ENCODE measurements at regions not wholly inside any gene's neighbourhood (a gene's known extent, or its start where the extent isn't known, plus 50 kb on each side); places are given as distances from the start of the nearest gene placed in this dataset.
A peak's percentile ranks its signal among the peaks of the same experiment; 100 is the strongest.

DNA sequence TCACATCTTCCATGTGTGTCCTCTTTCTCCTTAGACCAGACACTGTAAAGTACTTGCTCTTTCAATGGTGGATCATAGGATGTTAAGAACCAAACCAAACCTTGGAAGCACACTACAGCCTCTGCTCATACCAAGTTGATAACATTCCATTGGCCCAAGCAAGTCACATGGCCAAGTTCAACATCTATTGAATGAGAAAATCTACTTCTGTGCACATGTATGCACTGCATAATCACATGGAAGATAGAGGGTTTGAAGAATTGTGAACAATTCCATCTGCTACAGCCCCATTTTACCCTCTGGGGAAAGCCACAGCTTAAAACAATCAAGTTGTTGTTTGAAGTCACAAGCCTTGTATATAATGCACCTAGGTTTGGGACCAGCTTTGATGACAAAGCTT, 68.2 kb downstream of the MFAP3 start:
- DNase-seq (ENCODE audit: low read depth, low spot score) = no peak

- DNase-seq (ENCODE audit: low read depth, low spot score) = peak; percentile 43
These were observed 69.0 kb downstream of the MFAP3 start for GRCh38 chr5:154107756-154108155.

GRCh38 chr5:154109416-154110106, 70.8 kb downstream of the MFAP3 start:
- DNase-seq (ENCODE audit: low read depth, low spot score) = no peak

DNA sequence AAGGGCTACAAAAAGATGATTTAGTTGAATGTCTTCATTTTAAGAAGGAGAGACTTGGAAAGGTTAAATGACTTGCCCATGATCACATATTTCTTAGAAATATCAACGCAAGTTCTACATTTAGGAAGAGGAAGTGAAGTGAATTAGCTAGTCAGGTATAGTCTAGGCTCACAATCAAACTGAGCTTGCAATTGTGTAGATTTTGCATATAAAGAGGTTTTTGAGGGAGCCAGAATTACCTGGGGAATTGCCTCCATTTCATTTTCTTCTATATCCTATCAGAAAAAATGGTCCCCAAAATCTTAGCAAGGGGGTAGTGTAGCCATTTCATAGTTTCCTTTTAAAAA, 71.3 kb downstream of the MFAP3 start:
- no peak for DNase-seq (ENCODE audit: low read depth, low spot score)

- no peak for DNase-seq (ENCODE audit: low read depth, low spot score)
These were observed 71.9 kb downstream of the MFAP3 start for GRCh38 chr5:154110716-154111115.

- DNase-seq (ENCODE audit: low read depth, low spot score) = no peak
These were observed 72.4 kb downstream of the MFAP3 start for GRCh38 chr5:154111214-154111613.

DNA sequence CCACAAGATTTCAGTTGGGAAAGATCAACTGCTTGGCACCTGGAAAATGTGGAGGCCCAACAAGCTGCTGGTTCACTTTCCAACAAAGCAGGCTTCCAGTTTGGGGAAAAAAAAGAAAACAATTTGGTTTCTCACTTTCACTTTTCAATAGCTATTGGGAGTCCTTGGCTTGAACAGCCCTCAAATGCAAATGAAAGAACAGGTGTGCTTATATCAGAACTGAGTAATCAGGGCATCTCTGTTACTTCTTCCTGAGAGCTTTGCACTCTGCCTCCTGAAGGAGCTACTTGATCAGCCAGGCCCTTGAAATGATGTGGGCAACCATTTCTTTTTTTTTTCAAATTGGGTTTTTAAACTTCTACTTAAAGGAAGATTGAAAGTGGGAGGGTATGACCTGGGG, 73.5 kb downstream of the MFAP3 start:
- DNase-seq (ENCODE audit: low read depth, low spot score) = no peak

DNA sequence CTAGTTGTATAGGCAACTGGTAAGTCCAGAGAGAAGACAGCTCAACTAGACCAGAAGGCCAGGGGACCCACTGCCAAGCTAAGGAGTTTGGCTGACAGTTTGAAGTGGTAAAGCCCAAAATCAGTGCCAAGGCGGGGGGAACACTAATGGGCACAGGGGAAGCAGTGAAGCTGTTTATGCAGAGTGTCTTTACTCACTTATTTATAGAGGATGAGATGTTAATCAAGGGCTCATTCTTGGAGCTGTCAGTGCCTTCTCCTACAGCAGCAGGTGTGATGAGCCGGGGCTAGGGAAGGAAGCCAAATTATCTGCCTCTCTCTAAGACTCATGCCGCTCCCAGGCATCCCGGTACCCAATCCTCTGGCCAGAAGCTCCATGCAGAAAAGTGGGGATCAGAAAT, 75.2 kb upstream of the GALNT10 start:
- DNase-seq (ENCODE audit: low read depth, low spot score) = no peak

- no peak for DNase-seq (ENCODE audit: low read depth, low spot score)
These were observed 73.5 kb upstream of the GALNT10 start for GRCh38 chr5:154117050-154117449.

DNA sequence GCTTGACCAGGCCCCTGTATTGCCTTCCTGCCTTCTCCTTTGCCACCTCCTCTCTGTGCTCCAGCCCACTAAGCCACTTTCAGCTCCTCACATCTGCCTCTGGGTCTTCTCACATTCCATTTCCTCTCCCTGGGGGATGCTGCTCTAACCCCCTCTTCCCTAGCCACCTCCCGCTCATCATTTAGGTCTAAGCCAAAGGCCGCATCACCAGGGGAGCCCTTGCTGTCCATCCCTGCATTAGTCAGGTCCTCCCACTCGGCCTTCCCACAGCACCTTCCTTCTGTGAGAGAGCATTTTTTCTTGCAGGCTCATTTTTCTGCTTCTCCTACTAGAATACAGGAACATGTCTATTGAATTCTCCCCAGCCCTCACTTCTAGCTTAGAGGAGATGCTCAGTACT, 72.6 kb upstream of the GALNT10 start:
- peak; percentile 26 for DNase-seq (ENCODE audit: low read depth, low spot score)

GRCh38 chr5:154118385-154118784, 72.1 kb upstream of the GALNT10 start:
- no peak for DNase-seq (ENCODE audit: low read depth, low spot score)

DNA sequence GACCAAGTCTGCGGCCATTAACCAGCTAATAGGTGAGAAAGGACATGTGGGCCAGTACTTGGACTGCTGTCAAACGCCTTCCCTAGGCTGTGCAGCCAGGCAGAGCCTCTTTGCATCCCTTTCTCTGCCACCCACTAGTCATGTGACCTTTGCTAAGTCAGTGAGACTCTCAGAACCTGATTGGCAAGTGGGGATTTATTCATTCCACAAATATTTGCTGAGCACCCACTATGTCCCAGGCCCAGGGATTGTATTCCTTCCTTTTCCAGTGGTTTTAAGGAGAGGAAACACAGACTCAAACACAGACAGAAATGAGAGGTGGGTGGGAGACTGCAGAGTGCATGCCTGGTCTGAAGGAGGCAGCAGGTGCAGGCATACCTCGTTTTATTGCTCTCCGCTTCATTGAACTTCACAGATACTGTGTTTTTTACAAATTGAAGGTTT, 71.6 kb upstream of the GALNT10 start:
- DNase-seq (ENCODE audit: low read depth, low spot score) = no peak

DNA sequence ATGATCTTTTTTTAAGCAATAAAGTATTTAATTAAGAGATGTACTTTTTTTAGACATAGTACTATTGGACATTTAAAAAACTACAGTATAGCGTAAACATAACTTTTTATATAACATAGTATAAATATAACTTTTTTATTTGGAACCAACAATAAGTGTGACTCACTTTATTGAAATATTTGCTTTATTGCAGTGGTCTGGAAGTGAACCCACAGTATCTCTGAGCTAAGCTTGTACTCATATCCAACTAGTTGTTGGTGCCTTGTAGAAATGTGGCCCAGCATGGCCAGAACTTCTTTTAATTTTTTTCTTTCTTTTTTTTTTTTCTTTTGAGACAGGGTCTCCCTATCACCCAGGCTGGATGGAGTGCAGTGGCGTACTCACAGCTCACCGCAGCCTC, 61.5 kb upstream of the GALNT10 start:
- DNase-seq (ENCODE audit: low read depth, low spot score) = no peak

DNA sequence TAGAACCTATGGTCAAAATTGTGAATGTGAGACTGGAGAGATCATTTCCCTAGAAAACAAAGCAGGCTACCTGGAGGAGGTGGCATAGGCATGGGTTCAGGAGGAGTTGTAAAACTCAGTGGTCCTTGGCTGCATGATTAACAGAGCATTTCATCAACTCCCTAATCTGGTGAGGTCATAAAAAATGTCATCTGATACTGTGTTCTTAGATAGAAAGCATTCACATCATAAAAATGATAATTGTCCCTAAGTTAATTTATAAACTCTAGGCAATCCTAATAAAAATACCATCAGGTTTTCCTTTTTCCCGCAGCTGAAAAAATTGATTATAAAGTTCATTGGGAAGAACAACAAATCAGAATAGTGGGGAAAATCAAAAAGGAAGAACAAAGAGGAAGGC, 60.6 kb upstream of the GALNT10 start:
- no peak for DNase-seq (ENCODE audit: low read depth, low spot score)

GRCh38 chr5:154131817-154132216, 58.7 kb upstream of the GALNT10 start:
- DNase-seq (ENCODE audit: low read depth, low spot score) = no peak

DNA sequence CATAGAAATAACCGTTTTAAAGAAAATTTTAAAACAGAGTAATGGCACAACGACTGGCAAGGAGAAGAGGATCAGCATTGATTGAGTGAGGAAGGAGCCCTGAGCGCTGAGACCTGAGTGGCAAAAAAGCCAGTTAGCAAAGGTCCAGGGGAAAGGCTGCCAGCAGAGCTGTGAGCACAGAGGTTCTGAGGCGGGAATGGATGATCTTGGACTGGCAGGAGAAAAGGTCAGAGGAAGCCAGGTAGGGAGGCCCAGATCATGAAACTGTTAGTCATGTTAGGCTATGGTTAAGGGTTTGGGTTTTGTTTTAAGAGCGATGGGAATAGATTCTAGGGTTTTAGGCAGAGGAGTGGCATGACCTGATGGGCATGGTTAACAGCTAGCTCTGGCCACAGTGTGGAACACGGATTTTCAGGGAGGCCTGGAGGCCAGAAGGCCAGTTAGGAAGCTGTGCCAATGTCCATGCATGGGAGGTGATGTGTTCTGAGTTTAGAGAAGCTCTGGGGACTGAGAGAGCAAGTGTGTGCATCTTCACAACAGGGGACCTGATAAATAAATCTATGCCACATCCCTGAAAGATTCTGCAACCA, 57.7 kb upstream of the GALNT10 start:
- DNase-seq (ENCODE audit: low read depth, low spot score) = no peak

- DNase-seq (ENCODE audit: low read depth, low spot score) = no peak
These were observed 56.9 kb upstream of the GALNT10 start for GRCh38 chr5:154133591-154133990.

DNA sequence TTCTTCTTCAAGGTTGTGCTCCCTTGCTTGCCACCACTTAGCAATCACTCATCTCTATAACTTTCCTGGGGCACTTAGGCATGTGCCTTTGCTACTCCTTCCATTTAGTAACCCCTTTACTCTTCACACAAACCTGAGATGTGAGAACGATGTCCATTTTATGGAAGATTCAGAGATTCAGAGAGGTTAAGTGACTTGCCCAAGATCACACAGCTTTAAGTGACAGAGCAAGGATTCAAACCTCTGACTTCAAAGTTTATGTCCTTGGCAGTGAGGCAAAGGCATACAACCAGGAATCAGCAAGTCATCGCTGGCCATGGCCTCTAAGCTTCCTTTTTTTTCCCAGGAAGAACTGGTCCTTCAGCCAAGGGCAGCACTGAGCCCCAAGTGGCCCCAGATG, 56.0 kb upstream of the GALNT10 start:
- DNase-seq (ENCODE audit: low read depth, low spot score) = no peak

DNA sequence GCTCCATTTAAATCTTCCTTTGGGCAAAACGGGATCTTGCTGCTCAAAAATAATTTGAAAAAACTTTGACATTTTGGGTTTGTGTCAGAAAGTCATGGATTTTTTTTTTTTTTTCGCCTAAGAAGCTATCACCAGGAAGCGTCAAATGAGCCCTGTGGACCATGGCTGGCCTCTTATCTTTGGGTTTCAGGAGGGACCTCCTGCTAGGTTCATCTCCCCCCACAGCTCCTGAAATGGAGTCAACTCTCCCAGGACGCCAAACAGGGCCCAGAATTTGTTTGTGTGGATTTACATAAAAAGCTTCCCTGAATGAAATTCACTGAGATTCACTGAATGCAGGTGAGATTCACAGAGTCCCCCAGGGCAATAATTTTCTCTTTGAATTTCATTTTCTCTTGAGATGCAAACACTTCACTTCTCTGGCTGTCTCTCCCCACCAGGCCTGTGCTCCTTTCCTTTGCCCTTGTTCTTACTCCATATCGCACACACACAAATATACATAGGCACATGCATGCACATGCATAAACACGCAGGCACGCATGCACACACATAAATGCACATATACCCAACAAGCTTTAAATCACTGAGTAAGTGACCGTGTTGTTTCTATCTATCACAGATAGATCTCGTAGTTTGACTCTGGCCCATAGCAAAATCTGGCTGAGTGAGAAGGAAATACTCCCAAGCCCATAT, 55.3 kb upstream of the GALNT10 start:
- DNase-seq (ENCODE audit: low read depth, low spot score) = no peak

- no peak for DNase-seq (ENCODE audit: low read depth, low spot score)
These were observed 54.4 kb upstream of the GALNT10 start for GRCh38 chr5:154136141-154136540.

- DNase-seq (ENCODE audit: low read depth, low spot score) = peak; percentile 48
These were observed 51.8 kb upstream of the GALNT10 start for GRCh38 chr5:154138701-154139100.

GRCh38 chr5:154140381-154140780, 50.2 kb upstream of the GALNT10 start:
- no peak for DNase-seq (ENCODE audit: low read depth, low spot score)

All from ELF-1 (cell line).